CD4-positive, alpha-beta T cell treated with Interleukin-17A for 4 hours (primary cell): ENCODE measurements at regions not wholly inside any gene's neighbourhood (a gene's known extent, or its start where the extent isn't known, plus 50 kb on each side); places are given as distances from the start of the nearest gene placed in this dataset.

Source experiments
- DNase-seq: peaks from one replicate; pipeline ENCODE4 v3.0.0-alpha.2; 2020; ENCODE audit warnings: mixed read lengths

- DNase-seq, result no peak
Observed at GRCh38 chr1:59156051-59156450, 140.8 kb upstream of the FGGY start.

DNA sequence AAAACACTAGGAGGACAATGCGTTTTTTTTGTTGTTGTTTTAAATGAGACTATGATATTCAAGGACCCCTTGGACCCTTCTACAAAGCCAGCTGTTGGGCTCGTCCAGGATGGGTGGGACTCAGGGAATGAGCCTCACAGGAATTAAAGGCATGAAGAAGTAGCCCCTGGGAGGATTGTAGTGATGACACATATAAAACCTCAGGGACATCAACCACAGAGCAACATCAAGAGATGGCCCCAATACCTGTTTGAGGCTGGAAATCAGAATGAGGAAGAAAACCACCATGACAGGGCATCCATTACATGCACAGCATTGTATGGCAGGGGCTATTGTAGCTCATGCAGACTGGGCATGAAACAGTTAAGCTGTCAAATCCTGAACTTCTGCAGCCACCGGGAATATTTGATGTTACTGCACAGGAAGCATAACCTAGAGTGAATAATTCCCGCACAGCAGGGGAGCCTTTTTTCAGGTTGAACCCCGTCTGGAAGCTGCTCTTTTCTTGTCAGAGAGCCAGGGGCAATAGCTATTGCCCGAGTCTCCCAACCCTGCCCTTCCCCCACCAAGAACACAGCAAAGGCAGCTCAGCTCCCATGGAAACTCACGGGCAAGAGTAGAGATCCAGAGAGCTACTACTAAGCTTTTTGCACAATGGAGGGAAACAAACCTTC lies 140.2 kb upstream of the FGGY start:
- DNase-seq, result no peak

GRCh38 chr1:59158321-59158720 lies 138.6 kb upstream of the FGGY start:
- no peak for DNase-seq

DNA sequence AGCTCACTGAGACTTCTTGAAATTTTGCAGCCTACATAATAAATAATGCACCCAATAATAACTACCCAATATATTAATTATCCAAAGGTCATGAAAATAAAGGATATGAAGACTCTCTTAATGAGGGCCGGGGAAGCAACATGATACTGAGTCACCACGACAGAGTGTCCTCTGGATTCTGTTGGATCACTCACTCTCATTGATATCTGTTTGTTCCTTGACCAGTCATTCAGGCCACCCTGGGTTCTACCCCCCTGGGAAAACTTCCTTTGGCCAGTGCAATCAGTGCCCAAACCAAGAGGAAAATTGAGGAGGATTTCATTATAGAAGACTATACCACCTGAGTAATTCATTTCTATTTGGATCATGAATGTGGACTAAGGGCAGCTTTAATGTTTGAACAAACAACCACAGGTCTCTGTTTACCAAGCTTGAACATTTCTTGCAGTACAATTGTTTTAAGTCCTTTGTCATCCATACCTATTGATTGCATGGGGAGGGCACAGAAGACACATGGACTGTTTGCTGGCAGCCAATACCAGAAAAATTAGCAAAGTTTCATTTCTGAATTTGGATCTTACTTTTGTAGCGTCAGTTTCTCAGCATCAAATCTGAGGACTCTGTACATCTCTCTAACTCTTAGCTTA lies 137.2 kb upstream of the FGGY start:
- DNase-seq, result no peak

DNA sequence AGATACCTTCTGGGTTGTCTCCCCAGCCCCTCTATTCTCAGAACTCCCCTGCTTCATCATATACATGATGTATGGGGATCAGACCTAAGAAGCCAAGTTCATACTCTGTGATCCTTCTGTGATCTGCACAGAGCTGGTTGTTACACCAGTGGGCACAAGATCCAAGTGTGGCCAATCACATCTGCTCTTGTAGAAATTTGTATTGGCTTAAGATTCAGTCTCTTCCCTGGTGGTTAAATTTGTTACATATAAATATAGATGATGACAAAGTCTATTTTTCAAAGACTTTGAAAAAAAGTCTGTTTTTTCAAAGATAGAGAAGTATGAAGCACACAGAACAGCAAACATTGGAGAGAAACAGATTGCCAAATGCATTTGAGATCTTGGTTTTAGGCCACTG lies 135.8 kb upstream of the FGGY start:
- DNase-seq, result no peak

DNA sequence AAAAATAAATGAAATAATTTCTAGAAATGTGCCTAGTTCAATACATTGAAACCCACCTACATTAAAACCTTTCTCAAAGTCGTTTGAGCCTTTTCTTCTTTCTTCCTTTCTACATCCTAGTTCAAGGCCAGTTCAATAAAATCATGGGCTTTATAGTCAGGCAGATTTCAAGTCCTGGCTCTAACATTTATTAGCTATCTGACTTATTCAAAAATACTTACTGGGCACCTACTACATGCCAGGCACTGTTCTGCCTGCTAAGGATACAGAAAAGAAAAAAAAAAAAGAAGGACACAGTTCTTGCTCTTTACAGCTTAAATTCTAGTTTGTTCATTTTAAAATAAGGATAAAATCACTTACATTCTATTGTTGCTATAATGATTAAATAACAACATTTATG lies 134.2 kb upstream of the FGGY start:
- DNase-seq, result no peak

DNA sequence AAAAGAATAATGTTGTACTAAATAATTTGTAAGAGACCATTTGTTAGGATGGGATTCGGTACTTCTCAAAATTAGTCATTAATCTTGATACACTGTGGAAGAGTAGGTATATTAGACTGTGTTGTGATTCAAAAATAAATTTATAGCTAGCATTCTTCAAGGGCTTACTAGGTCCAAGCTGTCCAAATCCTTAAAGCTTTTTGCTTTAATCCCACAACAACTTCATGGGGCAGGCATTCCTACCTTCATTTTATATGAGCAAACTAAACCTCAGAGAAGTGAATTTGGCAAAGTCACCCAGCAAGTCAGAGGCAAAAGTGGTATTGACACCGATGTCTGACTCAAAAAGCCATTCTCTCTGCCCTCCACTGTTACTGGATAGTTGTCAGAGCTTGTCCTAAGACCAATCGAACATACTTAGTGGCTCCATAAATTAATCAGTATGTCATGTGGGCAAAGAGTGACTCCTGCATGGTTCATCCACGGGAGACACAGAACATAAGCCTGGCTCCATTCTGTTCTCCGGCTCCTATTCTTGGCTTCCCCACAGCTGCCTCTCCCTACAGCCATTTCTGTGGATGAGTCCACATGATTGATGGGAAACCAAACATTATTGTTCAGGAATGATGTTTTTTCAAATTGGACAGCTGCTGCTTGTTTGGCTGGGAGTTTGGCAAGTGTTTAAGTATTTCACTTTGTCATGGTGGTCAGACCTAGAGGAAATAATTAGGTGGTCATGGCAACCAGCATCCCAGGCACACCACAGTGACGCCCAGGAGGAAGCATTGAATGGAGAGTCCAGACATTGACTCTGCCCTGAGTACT lies 133.4 kb upstream of the FGGY start:
- DNase-seq, result no peak

GRCh38 chr1:59164371-59164770 lies 132.5 kb upstream of the FGGY start:
- DNase-seq, result no peak

GRCh38 chr1:59165353-59165752 lies 131.5 kb upstream of the FGGY start:
- no peak for DNase-seq

DNA sequence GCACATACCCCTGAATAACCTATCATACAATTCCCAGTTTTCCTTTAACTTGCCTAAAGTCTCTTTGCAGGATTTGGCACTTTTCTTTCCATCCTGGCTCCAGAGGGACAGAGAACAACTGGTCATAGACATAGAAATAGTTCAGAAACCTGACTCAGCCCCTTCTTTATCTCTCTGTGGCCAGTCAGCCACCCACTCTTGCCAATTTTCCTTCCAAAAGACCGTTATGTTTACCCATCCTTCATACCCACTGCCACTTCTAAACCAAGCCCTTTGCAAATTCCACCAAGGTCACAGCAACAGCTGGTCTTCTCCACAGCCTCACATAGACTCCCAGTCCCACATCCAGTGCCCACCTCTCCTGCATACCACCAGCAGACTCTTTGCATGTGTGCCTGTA lies 127.2 kb upstream of the FGGY start:
- DNase-seq, result no peak

DNA sequence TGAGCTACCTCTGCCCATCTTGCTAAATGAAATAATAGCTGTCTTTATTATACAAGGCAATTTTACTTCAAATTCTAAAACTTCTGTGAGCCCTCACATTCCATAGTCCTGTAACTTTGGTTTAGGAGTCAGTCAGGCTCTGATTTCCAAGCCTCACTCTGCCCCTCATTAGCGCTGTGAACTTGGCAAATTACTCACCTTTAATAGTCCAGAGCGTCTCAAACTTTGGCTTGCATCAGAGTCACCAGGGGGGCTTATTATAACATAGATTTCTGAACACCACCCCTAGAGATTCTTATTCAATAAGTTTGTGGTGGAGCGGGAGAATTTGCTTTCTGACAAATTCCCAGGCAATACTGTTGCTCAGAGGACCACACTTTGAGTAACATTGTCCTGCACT lies 126.2 kb upstream of the FGGY start:
- DNase-seq, result no peak

DNA sequence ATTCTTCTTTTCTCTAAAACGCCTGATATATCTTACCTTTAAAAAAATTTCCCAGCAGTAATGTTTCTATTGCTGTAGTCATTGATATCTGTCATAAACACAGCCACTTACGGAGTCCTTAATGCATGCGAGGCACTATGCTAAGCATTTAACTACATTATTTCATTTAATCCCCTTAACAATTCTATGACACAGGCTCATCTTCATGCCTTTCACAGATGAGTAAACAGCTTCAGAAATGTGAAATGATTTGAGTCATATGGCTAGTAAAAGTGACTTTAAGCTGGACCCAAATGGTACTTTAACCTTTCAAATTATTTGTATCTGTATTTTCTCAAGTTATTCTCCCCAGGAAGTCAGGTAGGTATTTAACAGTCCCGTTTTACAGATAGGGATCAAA lies 125.1 kb upstream of the FGGY start:
- DNase-seq, result no peak

- DNase-seq, result no peak
Observed at GRCh38 chr1:59172693-59173092, 124.2 kb upstream of the FGGY start.

DNA sequence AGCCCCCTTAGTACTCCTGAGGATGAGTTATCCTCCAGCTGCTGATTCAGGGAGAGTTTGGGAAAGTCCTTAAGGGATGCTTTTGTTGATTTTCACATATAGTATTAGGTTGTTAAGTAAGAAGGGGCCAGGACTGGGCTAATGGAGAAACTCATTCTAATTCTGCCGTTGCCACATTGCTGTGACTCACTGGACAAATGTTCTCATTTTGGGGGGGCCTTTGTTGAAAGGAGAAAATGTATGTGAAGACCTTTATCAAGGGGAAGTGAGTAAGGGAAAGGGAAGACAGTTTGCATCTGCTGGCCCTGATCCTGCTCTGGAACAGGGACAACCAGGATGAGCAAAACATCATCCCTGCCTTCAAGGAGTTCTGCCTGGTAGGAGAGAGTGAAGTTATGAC lies 123.2 kb upstream of the FGGY start:
- DNase-seq, result no peak

GRCh38 chr1:59176471-59176870 lies 120.4 kb upstream of the FGGY start:
- no peak for DNase-seq

DNA sequence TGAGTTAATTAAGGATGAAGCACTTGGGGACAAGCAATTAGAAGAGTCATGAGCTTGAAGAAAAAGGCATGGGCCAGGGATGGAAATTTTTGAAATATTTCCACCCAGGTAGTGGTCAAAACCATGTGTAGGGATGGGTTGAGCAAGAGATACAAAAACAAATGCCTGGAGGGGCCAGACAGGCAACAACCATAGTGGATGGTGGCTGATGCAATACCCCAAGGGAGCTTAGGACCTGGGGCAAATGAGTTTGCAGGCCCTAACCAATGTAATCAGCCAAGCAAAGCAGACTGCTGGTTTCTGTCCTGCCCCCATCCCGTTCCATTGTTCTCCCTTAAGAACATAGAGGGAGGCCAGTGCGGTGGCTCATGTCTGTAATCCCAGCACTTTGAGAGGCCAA lies 119.1 kb upstream of the FGGY start:
- DNase-seq, result no peak

DNA sequence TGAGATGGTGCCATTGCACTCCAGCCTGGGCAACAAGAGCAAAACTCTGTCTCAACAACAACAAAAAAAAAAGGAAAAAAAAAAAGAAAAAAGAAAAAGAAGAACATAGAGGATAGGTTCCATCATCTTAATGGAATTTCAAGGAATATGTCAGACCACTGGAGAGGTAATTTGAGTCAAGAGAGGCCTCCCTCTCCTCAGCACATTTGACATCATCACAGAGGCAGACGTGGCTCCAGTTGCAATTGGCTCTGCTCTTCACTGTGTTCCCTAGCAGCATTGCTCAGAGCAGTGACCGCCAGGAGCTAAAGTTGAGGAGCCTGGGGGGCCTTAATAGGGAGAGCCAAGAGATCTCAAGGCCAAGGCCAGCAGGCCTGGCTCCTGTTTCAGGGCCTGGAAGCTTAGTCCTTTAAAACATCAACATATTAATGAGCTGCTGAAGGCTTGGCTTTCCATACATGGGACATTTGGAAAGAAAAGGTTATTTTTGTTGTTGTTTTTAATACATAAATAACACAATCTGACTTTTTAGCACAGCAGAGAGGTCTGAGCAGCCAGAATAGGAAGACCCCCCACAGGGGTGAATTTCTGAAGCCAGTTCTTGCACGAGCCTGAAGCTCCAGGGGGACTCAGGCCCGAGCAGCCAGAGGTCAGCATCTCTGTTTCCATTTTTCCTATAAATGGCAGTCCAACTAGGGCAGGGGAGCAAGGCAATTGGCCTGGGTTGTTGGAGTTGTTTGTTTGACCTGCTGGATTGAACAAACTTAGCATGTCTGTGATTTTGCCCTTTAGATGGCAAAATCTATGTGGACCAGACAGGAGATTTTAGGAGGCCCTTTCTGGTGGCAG lies 118.3 kb upstream of the FGGY start:
- DNase-seq, result no peak

- no peak for DNase-seq
Observed at GRCh38 chr1:59179673-59180072, 117.2 kb upstream of the FGGY start.

GRCh38 chr1:59180735-59181134 lies 116.2 kb upstream of the FGGY start:
- DNase-seq, result no peak

- no peak for DNase-seq
Observed at GRCh38 chr1:59183749-59184317, 113.1 kb upstream of the FGGY start.

DNA sequence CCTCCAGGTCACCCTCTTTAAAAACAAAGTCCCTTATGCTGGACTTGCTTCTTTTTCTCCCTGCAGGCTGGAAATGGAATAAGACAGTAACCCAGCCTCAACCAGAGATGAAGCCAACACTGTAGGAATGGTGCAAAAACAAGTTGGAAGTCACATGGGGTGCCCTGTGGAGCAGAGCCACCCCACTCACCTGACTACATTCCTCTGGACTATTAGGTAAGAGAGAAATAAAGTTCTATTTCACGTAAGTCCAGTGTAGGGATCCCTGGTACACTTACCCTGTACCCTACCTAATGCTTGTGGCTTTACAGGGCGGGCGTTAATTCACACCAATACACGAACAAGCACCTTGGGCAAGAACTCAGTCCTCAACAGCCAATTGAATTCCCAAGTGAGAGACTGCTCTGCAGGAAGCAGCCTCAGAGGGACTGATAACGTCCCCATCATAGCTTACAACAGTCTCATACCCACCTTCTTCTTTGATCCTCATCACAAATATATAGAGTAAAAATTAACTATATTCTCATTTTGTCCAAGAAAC lies 112.5 kb upstream of the FGGY start:
- no peak for DNase-seq

GRCh38 chr1:59185163-59185860 lies 111.6 kb upstream of the FGGY start:
- no peak for DNase-seq
